ENCODE measurements at regions not wholly inside any gene's neighbourhood (a gene's known extent, or its start where the extent isn't known, plus 50 kb on each side); places are given as distances from the start of the nearest gene placed in this dataset.

DNA sequence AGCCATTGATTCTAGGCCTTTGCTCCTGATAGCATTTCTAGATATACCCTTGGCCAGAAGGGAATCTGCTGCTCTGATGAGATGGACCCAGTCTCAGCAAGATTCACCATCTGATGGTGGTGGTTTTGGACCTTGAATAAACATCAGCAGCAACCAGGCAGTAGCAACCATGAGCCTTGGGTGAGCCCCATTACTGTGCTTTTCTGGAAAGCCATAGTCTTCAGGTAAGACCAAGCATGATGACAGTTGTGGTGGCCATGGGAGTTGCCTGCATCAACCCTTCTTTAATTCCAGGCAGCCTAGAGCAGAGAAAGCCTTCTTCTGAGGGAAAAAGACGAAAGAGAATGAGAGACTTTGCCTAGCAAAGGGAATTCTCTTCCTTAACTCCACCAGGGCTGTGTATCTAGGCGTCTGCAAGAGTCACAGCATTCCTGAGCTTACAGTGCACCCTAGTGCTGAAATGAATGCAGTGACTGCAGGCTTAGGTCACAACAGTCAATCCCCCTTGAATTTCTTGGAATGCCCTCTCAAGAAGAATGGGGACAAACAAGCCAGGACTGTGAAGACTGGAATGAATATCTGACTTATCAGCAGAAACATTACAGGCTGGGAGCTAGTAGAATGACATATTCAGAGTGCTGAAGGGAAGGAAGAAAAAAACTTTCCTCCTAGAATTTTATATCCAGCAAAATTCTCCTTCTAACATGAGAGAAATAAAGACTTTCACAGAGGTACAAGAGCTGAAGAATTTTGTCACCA is 942.4 kb upstream of the PCDH20 start:
- Histone ChIP-seq H3K27ac (ENCODE audit: insufficient read depth, low read length, poor library complexity, severe bottlenecking) (no peak overlapping the region), H3K4me3 (ENCODE audit: insufficient read depth, low read depth, low read length, poor library complexity, severe bottlenecking) (no peak overlapping the region), H3K27me3 (replicated peaks; ENCODE audit: control insufficient read depth, insufficient read depth, low read length, poor library complexity, severe bottlenecking) (no peaks in the 10 kb centered on the region), H3K9me3 (ENCODE audit: control insufficient read depth, low read length) (no peaks in the 10 kb centered on the region), H3K36me3 (ENCODE audit: control insufficient read depth, insufficient read depth, low read length) (no peaks in the 10 kb centered on the region), H3K4me1 (ENCODE audit: control insufficient read depth, insufficient read depth, low read length, poor library complexity, severe bottlenecking) (no peaks in the 10 kb centered on the region)
- DNase-seq, result no peak

DNA sequence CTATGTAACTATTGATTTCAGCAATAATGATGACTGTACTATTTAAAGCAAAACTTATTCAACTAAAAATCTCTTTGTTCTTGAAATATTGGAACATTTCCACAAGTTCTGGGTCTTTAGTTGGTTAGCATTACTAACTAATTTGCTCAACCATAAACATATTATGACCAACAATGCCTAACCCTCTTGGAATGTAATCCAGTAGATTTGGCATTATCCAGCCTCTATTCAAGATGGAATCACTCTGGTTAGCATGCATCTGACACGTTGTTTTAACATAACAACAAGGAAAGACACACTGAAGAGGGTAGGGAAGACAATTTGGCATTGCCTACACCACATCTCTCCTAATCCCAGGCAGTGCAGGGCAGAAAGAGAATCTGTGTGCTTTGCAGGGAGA is 941.3 kb upstream of the PCDH20 start:
- Histone ChIP-seq H3K9me3 (ENCODE audit: control insufficient read depth, low read length) (no peaks in the 10 kb centered on the region), H3K4me3 (ENCODE audit: insufficient read depth, low read depth, low read length, poor library complexity, severe bottlenecking) (no peak overlapping the region)
- DNase-seq, result no peak

DNA sequence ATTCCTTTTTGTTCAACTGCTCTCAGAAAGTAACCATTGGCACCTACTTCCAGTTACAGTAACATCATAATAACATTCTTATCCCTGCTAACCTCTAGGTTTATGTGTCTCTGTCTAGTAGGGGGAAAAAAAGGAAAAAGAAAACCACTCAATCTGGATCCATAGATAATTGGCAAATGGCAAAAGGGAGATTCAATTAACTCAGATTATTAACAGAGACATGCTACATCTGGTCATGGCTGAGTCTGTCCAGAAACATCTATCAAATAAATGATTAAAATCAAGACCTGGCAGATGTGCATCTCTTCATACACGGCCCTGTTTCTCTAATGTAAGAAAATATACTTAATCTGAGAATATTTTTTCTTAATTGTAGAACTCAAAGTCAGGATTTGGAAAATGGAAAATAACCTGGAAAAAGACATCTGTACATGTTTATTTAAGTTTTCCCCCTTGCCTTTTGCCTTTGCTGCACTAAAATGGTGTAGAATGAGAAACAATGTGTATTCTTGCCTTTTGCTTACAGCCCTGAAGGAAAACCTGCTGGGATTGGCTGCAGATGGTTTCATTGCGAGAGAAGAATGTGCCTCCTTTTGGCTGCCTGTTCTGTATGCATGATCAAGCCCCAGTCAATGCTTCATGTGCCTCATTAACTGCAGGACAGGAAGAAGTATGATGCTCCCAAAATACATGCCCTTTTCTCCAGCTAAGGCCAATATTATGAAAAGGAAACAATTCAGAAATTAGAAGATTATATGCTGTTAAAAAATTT is 921.6 kb upstream of the PCDH20 start:
- H3K9me3 ChIP-seq (ENCODE audit: control insufficient read depth, low read length), result no peaks in the 10 kb centered on the region
- H3K27ac ChIP-seq (ENCODE audit: insufficient read depth, low read length, poor library complexity, severe bottlenecking), result no peak overlapping the region
- no peaks in the 10 kb centered on the region for H3K36me3 ChIP-seq (ENCODE audit: control insufficient read depth, insufficient read depth, low read length)
- H3K4me3 ChIP-seq (ENCODE audit: insufficient read depth, low read depth, low read length, poor library complexity, severe bottlenecking), result no peak overlapping the region
- no peaks in the 10 kb centered on the region for H3K27me3 ChIP-seq (replicated peaks; ENCODE audit: control insufficient read depth, insufficient read depth, low read length, poor library complexity, severe bottlenecking)
- no peaks in the 10 kb centered on the region for H3K4me1 ChIP-seq (ENCODE audit: control insufficient read depth, insufficient read depth, low read length, poor library complexity, severe bottlenecking)
- no peak for DNase-seq

More for the DNA sequence above, 941.3 kb upstream of the PCDH20 start:
- Histone ChIP-seq H3K27ac (ENCODE audit: insufficient read depth, low read length, poor library complexity, severe bottlenecking) (no peak overlapping the region), H3K27me3 (replicated peaks; ENCODE audit: control insufficient read depth, insufficient read depth, low read length, poor library complexity, severe bottlenecking) (no peaks in the 10 kb centered on the region), H3K36me3 (ENCODE audit: control insufficient read depth, insufficient read depth, low read length) (no peaks in the 10 kb centered on the region), H3K4me1 (ENCODE audit: control insufficient read depth, insufficient read depth, low read length, poor library complexity, severe bottlenecking) (no peaks in the 10 kb centered on the region)

DNA sequence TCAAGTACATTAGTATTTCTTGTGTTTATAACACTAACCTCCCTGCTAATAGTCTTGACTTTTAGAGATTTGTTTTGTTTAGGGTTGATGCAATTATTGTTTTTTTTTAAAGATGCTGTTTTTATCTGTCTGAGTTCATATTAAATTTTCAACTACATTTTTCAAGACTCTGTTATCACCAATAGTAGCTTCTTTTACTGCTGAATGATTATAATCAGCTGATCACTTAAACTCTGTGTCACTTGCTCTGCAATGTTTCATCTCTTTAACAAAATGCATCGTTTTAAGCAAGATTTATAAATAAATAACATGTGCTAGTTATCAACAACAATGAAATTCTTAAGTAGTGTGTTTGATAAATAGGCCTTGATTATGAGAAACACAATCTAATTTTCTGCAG is 920.9 kb upstream of the PCDH20 start:
- no peak for DNase-seq
- H3K9me3 ChIP-seq (ENCODE audit: control insufficient read depth, low read length), result no peaks in the 10 kb centered on the region
- no peaks in the 10 kb centered on the region for H3K27me3 ChIP-seq (replicated peaks; ENCODE audit: control insufficient read depth, insufficient read depth, low read length, poor library complexity, severe bottlenecking)

DNA sequence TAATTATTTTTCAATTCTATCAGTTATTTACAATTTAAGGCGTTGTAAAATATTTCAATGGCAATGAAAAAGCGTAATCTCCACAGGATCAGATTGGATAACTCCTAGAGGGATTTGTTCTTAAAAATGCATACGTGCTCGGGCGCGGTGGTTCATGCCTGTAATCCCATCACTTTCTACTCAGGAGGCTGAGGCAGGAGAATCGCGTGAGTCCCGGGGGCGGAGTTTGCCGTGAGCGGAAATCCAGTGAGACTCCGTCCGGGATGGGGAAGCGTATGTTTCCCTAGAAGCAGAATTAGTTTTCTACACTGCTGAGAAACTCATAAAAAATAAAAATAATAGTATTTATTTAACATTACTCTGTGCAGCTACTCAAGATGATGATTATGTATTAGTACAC is 917.8 kb upstream of the PCDH20 start:
- DNase-seq, result no peak
- H3K9me3 ChIP-seq (ENCODE audit: control insufficient read depth, low read length), result no peaks in the 10 kb centered on the region
- H3K4me3 ChIP-seq (ENCODE audit: insufficient read depth, low read depth, low read length, poor library complexity, severe bottlenecking), result no peak overlapping the region
- H3K27ac ChIP-seq (ENCODE audit: insufficient read depth, low read length, poor library complexity, severe bottlenecking), result no peak overlapping the region
- H3K27me3 ChIP-seq (replicated peaks; ENCODE audit: control insufficient read depth, insufficient read depth, low read length, poor library complexity, severe bottlenecking), result no peaks in the 10 kb centered on the region
- H3K36me3 ChIP-seq (ENCODE audit: control insufficient read depth, insufficient read depth, low read length), result no peaks in the 10 kb centered on the region
- H3K4me1 ChIP-seq (ENCODE audit: control insufficient read depth, insufficient read depth, low read length, poor library complexity, severe bottlenecking), result no peaks in the 10 kb centered on the region

More for the DNA sequence above, 920.9 kb upstream of the PCDH20 start:
- no peaks in the 10 kb centered on the region for H3K4me1 ChIP-seq (ENCODE audit: control insufficient read depth, insufficient read depth, low read length, poor library complexity, severe bottlenecking)
- H3K36me3 ChIP-seq (ENCODE audit: control insufficient read depth, insufficient read depth, low read length), result no peaks in the 10 kb centered on the region
- H3K4me3 ChIP-seq (ENCODE audit: insufficient read depth, low read depth, low read length, poor library complexity, severe bottlenecking), result no peak overlapping the region
- H3K27ac ChIP-seq (ENCODE audit: insufficient read depth, low read length, poor library complexity, severe bottlenecking), result no peak overlapping the region

DNA sequence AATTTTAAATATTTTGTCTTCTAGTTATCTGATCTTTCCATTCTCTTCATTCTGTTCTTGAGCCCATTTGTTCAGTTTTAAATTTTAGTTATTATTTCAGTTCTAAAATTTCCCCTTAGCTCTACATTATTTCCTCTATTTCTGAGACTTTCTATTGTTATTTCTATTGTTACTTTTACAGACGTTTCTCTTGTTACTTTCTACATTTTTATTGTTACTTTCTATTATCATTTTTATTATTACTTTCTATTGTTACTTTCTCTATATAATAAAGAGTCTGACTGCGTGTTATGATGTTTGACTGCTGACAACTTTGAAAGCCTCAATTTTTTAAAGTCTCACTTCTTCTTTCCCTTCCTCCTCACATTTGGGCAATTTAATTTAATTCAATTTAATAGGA is 915.7 kb upstream of the PCDH20 start:
- Histone ChIP-seq H3K27me3 (replicated peaks; ENCODE audit: control insufficient read depth, insufficient read depth, low read length, poor library complexity, severe bottlenecking) (no peaks in the 10 kb centered on the region), H3K9me3 (ENCODE audit: control insufficient read depth, low read length) (no peaks in the 10 kb centered on the region), H3K4me1 (ENCODE audit: control insufficient read depth, insufficient read depth, low read length, poor library complexity, severe bottlenecking) (no peaks in the 10 kb centered on the region), H3K27ac (ENCODE audit: insufficient read depth, low read length, poor library complexity, severe bottlenecking) (no peak overlapping the region), H3K4me3 (ENCODE audit: insufficient read depth, low read depth, low read length, poor library complexity, severe bottlenecking) (no peak overlapping the region), H3K36me3 (ENCODE audit: control insufficient read depth, insufficient read depth, low read length) (no peaks in the 10 kb centered on the region)
- DNase-seq, result no peak

DNA sequence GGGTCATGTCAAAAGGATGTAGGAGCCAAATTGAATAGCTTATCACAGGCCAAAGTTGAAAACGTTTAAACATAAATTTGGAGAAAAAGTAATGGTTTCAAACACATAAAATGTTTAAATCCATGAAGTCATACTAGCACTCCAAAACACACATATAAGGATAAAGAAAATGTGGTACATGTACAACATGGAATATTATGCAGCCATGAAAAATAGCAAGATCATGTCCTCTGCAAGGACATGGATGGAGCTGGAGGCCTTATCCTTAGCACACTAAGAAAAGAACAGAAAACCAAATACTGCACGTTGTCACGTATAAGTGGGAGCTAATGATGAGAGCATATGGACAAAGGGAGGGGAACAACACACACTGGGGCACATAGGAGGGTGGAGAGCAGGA is 911.7 kb upstream of the PCDH20 start:
- Histone ChIP-seq H3K36me3 (ENCODE audit: control insufficient read depth, insufficient read depth, low read length) (no peaks in the 10 kb centered on the region), H3K27ac (ENCODE audit: insufficient read depth, low read length, poor library complexity, severe bottlenecking) (no peak overlapping the region), H3K9me3 (ENCODE audit: control insufficient read depth, low read length) (no peaks in the 10 kb centered on the region), H3K4me1 (ENCODE audit: control insufficient read depth, insufficient read depth, low read length, poor library complexity, severe bottlenecking) (no peaks in the 10 kb centered on the region), H3K27me3 (replicated peaks; ENCODE audit: control insufficient read depth, insufficient read depth, low read length, poor library complexity, severe bottlenecking) (no peaks in the 10 kb centered on the region), H3K4me3 (ENCODE audit: insufficient read depth, low read depth, low read length, poor library complexity, severe bottlenecking) (no peak overlapping the region)
- DNase-seq, result no peak

DNA sequence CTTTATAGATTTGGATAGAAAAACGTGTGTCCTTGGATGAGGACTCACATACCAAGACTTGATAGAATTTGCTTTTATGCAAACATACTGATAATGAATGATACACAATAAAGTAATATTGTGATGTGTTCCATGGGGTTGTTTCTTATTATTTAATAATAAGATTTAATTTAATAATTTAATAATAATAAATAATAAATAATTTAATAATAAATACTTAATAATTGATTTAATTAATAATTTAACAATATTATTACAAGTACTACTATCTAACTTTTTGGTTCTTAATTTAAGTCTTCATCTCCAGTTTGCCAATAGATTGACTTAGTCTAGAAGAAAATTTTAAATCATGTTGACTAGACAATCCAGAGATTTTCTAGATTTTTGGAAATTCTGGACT is 909.2 kb upstream of the PCDH20 start:
- DNase-seq, result no peak
- Histone ChIP-seq H3K4me1 (ENCODE audit: control insufficient read depth, insufficient read depth, low read length, poor library complexity, severe bottlenecking) (no peaks in the 10 kb centered on the region), H3K9me3 (ENCODE audit: control insufficient read depth, low read length) (no peaks in the 10 kb centered on the region), H3K4me3 (ENCODE audit: insufficient read depth, low read depth, low read length, poor library complexity, severe bottlenecking) (no peak overlapping the region), H3K27me3 (replicated peaks; ENCODE audit: control insufficient read depth, insufficient read depth, low read length, poor library complexity, severe bottlenecking) (no peaks in the 10 kb centered on the region), H3K27ac (ENCODE audit: insufficient read depth, low read length, poor library complexity, severe bottlenecking) (no peak overlapping the region), H3K36me3 (ENCODE audit: control insufficient read depth, insufficient read depth, low read length) (no peaks in the 10 kb centered on the region)

DNA sequence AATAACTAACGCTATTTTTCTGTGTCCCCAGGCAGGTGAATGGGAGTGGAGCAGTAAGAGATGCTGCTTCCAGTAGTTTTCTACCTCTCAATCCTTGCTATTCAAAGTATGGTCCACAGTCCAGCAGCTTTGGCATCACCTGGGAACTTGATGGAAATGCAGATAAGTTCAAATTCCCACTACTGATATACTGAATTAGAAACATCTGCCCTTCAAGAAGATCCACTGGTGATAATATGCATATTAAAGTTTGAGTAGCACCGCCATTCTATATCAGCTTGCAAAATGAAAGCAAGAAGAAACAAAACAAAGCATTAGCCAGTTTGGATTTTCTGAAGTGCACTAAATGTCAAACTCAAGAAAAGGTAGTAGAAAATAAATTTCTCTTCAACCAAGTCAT is 906.2 kb upstream of the PCDH20 start:
- Histone ChIP-seq H3K4me1 (ENCODE audit: control insufficient read depth, insufficient read depth, low read length, poor library complexity, severe bottlenecking) (no peaks in the 10 kb centered on the region), H3K27me3 (replicated peaks; ENCODE audit: control insufficient read depth, insufficient read depth, low read length, poor library complexity, severe bottlenecking) (no peaks in the 10 kb centered on the region), H3K36me3 (ENCODE audit: control insufficient read depth, insufficient read depth, low read length) (no peaks in the 10 kb centered on the region), H3K9me3 (ENCODE audit: control insufficient read depth, low read length) (no peaks in the 10 kb centered on the region), H3K27ac (ENCODE audit: insufficient read depth, low read length, poor library complexity, severe bottlenecking) (no peak overlapping the region), H3K4me3 (ENCODE audit: insufficient read depth, low read depth, low read length, poor library complexity, severe bottlenecking) (no peak overlapping the region)
- no peak for DNase-seq

DNA sequence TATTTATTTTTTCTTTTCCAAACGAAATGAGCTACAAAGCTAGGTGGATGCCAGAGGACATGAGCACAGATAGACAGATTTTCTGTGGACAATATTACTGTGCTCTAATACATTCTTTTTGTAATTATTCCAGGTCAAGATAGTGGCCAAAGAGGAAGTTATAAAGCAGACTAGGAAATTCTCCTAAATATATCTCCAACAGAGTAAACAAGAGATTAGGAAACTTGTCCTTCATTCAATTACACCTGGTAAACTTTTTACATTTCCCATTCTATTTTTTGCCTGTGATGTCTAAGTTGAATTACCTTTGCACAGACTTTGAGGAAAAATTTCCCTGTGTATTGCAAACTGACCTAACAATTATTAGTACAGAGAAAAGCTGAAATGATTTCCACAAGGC is 905.5 kb upstream of the PCDH20 start:
- Histone ChIP-seq H3K36me3 (ENCODE audit: control insufficient read depth, insufficient read depth, low read length) (no peaks in the 10 kb centered on the region), H3K4me3 (ENCODE audit: insufficient read depth, low read depth, low read length, poor library complexity, severe bottlenecking) (no peak overlapping the region), H3K27me3 (replicated peaks; ENCODE audit: control insufficient read depth, insufficient read depth, low read length, poor library complexity, severe bottlenecking) (no peaks in the 10 kb centered on the region)

More for the DNA sequence above, 905.5 kb upstream of the PCDH20 start:
- H3K4me1 ChIP-seq (ENCODE audit: control insufficient read depth, insufficient read depth, low read length, poor library complexity, severe bottlenecking), result no peaks in the 10 kb centered on the region
- no peaks in the 10 kb centered on the region for H3K9me3 ChIP-seq (ENCODE audit: control insufficient read depth, low read length)
- no peak overlapping the region for H3K27ac ChIP-seq (ENCODE audit: insufficient read depth, low read length, poor library complexity, severe bottlenecking)
- no peak for DNase-seq

All from effector memory CD4-positive, alpha-beta T cell (primary cell).